ENCODE measurements at regions not wholly inside any gene's neighbourhood (a gene's known extent, or its start where the extent isn't known, plus 50 kb on each side); places are given as distances from the start of the nearest gene placed in this dataset.

GRCh38 chr11:23590596-23591308, 730.5 kb upstream of the CCDC179 start:
- TF ChIP-seq, protein P1, sequence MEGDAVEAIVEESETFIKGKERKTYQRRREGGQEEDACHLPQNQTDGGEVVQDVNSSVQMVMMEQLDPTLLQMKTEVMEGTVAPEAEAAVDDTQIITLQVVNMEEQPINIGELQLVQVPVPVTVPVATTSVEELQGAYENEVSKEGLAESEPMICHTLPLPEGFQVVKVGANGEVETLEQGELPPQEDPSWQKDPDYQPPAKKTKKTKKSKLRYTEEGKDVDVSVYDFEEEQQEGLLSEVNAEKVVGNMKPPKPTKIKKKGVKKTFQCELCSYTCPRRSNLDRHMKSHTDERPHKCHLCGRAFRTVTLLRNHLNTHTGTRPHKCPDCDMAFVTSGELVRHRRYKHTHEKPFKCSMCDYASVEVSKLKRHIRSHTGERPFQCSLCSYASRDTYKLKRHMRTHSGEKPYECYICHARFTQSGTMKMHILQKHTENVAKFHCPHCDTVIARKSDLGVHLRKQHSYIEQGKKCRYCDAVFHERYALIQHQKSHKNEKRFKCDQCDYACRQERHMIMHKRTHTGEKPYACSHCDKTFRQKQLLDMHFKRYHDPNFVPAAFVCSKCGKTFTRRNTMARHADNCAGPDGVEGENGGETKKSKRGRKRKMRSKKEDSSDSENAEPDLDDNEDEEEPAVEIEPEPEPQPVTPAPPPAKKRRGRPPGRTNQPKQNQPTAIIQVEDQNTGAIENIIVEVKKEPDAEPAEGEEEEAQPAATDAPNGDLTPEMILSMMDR (conservative IDR thresholded peaks at IDR 0.05): no peak
- TF ChIP-seq EZH2 (IDR thresholded peaks at IDR 0.05; ENCODE audit: low read depth): no peak

Measured in PC-9 (cell line).